ENCODE measurements at regions not wholly inside any gene's neighbourhood (a gene's known extent, or its start where the extent isn't known, plus 50 kb on each side); places are given as distances from the start of the nearest gene placed in this dataset.

GRCh38 chr11:69431136-69431535, 50.3 kb upstream of the LINC01488 start:
- Histone ChIP-seq H3K4me1 (peaks cover 0 to 15% (median 0%) of the 10 kb centered on the region in 6 donors), H3K4me3 (no peak overlapping the region), H3K27me3 (replicated peaks in 1 of 7) (peaks cover 0 to 25% (median 0%) of the 10 kb centered on the region in 7 donors), H3K36me3 (no peaks in the 10 kb centered on the region), H3K27ac (no peak overlapping the region), H3K9me3 (no peaks in the 10 kb centered on the region)
- DNase-seq, result no peak
- intact Hi-C loops (cut with DNase I; ENCODE audit: low total_unique reads), result no loop called here
- 76 to 88% (median 81%) methylated on average over 5 of the region's 5 CpGs for WGBS, 5 donors
- TF ChIP-seq POLR2A (IDR thresholded peaks at IDR 0.05) (no peak), POLR2AphosphoS5 (IDR thresholded peaks at IDR 0.05) (no peak)
- TF ChIP-seq, protein P1, sequence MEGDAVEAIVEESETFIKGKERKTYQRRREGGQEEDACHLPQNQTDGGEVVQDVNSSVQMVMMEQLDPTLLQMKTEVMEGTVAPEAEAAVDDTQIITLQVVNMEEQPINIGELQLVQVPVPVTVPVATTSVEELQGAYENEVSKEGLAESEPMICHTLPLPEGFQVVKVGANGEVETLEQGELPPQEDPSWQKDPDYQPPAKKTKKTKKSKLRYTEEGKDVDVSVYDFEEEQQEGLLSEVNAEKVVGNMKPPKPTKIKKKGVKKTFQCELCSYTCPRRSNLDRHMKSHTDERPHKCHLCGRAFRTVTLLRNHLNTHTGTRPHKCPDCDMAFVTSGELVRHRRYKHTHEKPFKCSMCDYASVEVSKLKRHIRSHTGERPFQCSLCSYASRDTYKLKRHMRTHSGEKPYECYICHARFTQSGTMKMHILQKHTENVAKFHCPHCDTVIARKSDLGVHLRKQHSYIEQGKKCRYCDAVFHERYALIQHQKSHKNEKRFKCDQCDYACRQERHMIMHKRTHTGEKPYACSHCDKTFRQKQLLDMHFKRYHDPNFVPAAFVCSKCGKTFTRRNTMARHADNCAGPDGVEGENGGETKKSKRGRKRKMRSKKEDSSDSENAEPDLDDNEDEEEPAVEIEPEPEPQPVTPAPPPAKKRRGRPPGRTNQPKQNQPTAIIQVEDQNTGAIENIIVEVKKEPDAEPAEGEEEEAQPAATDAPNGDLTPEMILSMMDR (IDR thresholded peaks at IDR 0.05 in 8 of 11, conservative IDR thresholded peaks at IDR 0.05 in 3 of 11), result no peak

All from spleen (tissue), 11 donors.